Muscle of arm (tissue), 1 donor: ENCODE measurements at regions not wholly inside any gene's neighbourhood (a gene's known extent, or its start where the extent isn't known, plus 50 kb on each side); places are given as distances from the start of the nearest gene placed in this dataset.
"Not testable (repeated sequence)": the region's sequence is repeated elsewhere in the genome, so short reads cannot be mapped to it uniquely, and the experiment has no call there.

ENCODE experiments used
- DNase-seq: peaks from one replicate; pipeline ENCODE4 v3.0.0-alpha.2; 2013

GRCh38 chr11:80346353-80347059, 905.7 kb upstream of the TENM4 start:
- DNase-seq, result no peak

- peak; percentile 7 for DNase-seq
Observed at GRCh38 chr11:80343436-80343835, 902.6 kb upstream of the TENM4 start.

DNA sequence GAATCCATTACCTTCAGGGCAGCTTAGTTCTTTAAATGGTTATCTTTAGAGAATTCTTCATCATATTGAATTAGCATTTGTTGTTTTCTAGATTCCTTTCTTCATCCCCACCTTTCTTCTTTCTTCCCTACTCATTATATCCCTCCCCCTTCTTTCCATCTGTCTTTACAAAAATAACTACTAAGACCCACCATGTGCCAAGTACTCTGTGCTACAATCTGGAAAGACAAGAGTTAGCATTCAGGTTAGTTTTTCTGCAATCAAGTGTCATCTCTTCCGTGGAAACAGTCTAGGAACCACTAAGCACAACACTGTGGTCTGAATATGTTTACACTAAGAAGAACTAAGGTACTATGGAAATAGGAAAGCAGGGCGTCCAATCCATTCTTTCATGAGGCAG, 897.4 kb upstream of the TENM4 start:
- DNase-seq, result no peak

DNA sequence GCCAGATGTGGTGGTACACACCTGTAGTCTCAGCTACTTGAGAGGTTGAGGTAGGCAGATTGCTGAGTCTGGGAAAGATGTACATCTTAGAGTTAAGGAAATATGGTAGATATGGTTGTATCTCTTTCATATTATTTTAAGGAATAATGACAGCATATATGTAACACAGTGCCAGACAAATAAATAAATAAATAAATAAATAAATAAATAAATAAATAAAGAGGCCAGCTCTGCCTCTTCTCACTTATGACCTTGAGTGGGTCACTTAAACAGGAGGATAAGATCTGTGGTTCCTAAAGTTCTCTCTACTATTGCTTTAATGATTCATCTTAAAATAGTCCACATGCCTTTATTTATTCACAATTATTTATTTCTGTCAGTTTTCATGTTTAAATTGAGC, 890.9 kb upstream of the TENM4 start:
- no peak for DNase-seq

GRCh38 chr11:80330264-80330663, 889.4 kb upstream of the TENM4 start:
- DNase-seq, result no peak

DNA sequence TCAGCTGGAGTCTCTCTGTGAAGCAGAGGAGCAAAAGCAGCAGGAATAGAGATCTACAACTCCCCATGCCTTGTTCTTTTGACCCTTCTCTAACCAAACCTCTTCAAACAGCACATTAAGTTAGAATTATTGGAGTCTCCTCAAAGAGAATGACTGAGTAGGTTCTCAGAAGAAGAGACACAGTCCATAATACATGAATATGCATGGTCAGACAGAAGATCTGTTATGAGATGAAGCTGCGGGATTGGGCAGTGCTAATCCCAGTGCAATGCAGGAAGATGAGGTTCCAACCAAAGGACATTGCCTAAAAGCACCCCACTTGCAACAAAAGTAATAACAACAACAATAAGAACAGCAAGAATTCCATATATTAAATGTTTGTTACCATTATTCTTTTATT, 887.9 kb upstream of the TENM4 start:
- no peak for DNase-seq

DNA sequence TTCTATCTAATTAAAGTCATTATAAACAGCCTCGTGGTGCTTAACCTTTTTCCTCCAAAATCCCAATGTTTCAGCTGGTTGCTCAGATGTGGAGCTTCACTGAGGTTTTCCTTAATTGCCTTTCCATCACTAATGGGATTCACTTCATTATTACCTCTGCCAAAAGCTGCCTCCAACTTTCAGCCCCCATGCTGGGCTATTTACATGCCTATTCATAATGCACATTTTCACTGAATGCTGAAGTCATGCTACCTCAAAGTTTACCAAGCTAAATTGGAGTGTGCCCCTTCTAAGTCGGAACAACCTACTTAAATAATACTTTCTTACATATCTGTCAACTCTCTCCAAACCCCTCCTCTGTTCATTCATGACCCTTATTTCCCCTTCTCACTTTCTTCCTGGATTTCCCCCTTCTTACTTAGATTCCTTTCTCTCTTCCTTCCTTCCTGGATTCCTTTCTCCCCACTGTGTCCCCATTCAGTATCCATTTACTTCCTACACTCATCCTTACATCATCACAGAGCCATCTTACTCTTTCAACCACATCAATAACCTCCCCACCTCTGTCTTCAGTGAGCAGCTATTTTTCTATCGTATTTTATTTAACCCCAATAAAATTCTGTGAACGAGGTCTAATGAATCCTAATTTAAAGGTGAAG, 887.3 kb upstream of the TENM4 start:
- no peak for DNase-seq

DNA sequence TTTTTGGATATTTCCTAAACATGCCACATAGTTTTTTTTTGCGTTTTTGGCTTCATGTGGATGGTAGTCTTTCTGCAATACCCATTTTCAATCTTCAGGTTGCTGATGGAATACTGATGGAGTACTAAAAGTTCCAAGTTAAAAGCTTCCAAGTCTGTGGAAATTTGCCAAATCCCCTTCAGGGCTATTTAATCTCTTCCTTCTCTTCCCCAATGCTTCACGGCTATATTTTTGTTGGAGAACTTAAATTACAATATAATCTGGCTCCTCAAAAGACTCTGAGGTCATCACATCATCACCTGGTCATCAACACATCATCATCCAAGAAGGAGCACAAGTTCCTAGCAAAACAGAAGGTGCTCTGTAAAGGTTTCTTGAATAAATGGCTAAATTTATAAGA, 881.0 kb upstream of the TENM4 start:
- peak; percentile 55 for DNase-seq

DNA sequence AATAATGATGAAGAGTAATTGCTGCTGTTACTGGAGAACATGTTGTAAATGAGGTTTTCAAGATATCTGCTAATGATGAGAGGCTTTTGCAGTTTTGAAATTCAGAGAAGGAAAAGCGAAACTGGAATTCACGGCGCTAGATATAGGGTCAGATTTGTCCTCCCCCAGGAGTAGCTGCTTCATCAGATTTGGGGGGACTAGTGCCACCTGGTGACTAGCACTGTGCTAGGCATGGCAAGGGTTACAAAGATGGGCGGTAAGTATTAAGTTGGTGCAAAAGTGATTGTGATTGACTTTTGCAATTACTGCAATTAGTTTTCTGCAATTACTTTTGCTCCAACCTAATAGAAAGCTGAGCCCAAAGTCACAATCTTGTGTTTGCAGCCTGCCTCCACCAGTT, 879.9 kb upstream of the TENM4 start:
- no peak for DNase-seq

DNA sequence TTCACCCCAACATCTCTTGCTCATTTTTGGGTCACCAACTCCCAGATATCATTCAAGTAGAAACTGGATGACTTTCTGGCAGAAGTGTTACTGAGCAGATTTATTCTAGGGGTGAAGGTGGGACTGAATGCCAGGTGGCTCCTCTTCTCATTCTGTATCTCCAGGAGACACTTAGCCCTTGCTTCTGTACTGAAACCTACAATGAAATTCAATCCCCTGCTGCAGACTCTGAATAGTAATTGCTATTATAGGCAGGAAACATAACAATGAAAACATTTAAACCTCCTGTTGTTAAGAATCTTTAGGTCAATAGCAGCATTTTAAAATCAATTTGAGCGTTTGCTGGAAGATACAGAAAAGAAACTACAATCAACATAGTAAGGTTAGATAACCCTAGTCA, 879.4 kb upstream of the TENM4 start:
- DNase-seq, result no peak

- DNase-seq, result no peak
Observed at GRCh38 chr11:80317612-80318011, 876.8 kb upstream of the TENM4 start.

DNA sequence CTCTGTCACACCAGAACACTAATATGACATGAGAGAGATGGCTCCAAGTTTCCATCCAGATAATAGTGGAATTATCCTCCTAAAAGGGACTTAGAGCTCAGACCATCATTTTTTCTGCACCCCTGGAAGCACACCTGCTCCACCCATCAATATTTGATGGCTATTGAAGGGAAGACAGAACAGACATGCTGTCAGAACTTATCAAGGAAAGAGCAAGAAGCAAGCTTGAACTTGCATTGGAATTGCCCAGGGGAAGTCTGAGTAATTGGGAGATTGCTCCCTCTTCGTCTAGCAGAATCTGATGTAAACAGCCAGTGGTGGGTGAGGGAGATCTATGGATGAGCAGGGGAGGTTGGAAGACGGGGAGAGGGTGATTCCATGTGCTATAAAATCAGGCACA, 874.4 kb upstream of the TENM4 start:
- DNase-seq, result no peak

DNA sequence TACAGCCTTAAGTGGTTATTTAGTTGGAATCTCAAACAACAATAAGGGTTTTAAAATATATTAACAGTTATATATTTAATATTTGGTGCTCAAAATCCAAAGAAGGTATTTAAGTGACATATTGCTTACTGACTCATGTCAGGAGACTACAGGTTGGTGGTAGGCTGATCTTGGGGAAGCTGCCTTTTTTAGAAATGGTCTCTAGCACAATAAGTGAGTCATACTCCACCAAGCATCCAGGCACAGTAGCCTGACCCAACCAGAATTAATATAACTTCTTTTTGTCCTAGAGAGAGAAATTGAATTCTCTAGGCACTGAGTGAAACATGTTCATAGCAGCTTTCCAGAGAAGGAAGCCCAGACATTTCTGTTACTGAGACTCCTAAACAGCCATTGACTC, 868.5 kb upstream of the TENM4 start:
- DNase-seq, result no peak

DNA sequence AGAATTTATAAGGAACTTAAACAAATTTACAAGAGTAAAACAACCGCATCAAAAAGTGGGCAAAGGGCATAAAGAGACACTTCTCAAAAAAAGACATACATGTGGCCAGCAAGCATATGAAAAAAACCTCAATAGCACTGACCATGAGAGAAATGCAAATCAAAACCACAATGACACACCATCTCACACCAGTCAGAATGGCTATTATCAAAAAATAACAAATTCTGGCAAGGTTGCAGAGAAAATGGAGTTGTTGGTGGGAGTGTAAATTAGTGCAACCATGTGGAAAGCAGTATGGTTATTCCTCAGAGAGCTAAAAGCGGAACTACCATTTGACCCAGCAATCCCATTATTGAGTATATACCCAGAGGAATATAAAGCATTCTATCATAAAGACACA, 866.8 kb upstream of the TENM4 start:
- DNase-seq, result no peak

- DNase-seq, result no peak
Observed at GRCh38 chr11:80297858-80298632, 857.2 kb upstream of the TENM4 start.

DNA sequence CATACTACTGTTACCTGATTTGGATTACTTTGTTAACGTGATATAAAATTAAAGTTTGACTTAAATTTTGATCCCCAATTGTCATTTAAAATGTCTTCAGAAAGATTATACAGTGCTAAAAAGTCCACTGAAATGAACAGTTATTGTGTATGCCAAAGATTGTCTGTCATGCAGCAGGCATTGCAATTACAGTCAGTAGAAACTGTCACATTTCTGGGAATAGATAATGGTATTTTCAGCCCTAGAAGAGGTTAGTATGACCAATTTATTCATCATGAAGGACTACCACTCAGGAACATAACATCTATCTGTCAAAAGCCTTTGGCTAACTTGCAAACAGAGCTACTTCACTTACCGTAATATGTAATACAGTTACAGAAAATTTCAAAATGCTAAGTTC, 852.5 kb upstream of the TENM4 start:
- no peak for DNase-seq

DNA sequence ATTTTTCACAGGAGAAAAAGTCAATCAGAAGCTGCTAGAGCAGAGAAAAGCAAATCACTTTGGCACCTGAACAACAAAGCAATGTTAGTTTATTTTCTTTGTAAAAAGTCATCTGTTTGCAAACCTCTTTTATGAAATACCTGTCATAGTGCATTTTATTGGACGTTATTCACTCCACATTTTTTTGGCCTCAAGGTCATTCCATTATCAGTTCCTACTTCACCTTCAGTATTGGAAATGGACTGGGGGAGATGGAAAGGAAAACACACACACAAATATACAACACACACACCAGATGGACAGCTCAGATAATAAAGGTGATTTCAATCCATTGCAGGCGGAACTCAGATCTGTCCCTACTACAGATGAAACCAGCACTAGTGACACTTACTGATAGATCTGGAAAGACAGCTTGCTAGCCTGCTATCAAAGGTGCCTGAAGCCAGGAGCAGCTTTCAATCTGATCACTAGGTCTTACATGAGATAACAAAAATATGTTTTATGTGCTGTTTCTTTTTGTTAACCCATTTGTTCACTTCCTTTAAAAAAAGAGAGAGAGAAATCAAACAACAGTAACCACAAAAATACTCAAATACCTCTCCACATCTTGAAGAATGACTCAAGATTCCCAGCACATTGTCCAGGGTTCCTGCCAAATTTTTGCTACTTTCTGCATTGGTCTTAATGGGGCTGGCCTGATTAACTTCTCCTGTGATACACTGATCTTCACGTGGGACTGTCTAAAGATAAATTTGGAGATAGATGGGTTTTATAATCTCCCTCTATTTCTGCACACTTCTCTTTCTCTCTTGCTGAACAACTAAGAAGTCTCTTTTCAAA, 844.3 kb upstream of the TENM4 start:
- no peak for DNase-seq

DNA sequence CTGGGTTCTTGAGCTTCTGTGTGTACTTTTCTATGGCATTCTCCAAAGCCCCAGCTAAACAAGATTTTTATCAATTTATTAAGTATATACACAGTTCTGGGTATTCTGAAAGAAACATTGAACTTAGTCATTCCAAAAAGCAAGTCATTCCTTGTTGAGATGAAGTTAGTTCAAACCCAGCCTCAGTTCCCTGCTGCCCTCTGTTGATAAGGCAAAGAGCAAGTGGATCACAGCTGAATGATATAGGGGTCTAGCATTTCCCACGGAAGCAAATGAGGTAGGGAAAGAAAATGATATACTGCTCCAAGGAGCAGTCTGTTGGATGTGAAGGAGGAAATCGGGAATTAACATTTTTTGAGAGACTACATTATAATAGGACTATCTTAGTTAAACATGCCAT, 841.8 kb upstream of the TENM4 start:
- no peak for DNase-seq

- DNase-seq, result peak; percentile 11
Observed at GRCh38 chr11:80281194-80281593, 840.4 kb upstream of the TENM4 start.

- peak; percentile 92 for DNase-seq
Observed at GRCh38 chr11:80280737-80281136, 839.9 kb upstream of the TENM4 start.

GRCh38 chr11:80261776-80262175, 820.9 kb upstream of the TENM4 start:
- no peak for DNase-seq

DNA sequence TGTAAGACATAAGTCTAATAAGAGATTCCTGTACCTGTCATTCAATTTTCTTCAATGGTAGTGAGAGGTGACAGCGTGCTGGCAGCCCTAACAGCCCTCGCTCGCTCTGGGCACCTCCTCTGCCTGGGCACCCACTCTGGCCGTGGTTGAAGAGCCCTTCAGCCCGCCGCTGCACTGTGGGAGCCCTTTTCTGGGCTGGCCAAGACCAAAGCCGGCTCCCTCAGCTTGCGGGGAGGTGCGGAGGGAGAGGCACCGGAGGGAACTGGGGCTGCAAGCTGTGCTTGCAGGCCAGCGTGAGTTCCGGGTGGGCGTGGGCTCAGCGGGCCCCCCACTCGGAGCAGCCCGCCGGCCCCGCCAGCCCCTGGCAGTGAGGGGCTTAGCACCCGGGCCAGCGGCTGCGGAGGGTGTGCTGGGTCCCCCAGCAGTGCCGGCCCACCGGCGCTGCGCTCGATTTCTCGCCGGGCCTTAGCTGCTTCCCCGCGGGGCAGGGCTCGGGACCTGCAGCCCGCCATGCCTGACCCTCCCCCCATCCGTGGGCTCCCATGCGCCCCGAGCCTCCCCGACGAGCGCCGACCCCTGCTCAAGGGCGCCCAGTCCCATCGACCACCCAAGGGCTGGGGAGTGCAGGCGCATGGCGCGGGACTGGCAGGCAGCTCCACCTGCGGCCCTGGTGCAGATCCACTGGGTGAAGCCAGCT, 816.6 kb upstream of the TENM4 start:
- not testable (repeated sequence) for DNase-seq
